NT2/D1 (cell line): ENCODE measurements at regions not wholly inside any gene's neighbourhood (a gene's known extent, or its start where the extent isn't known, plus 50 kb on each side); places are given as distances from the start of the nearest gene placed in this dataset.

Source experiments
- DNase-seq: peaks from one replicate; pipeline ENCODE4 v3.0.0-alpha.2; 2011; ENCODE audit warnings: low read depth, low spot score
- H3K27me3 ChIP-seq: 2 replicates; pipeline ENCODE4 v1.6.0; 2011; ENCODE audit warnings: mild to moderate bottlenecking; ENCODE audit not compliant: insufficient read length, insufficient read depth
- H3K36me3 ChIP-seq: 2 replicates; pipeline ENCODE4 v1.6.1; 2011; ENCODE audit warnings: mild to moderate bottlenecking, low read length, mixed read lengths; ENCODE audit not compliant: insufficient read depth, insufficient read length
- H3K4me1 ChIP-seq: 2 replicates; pipeline ENCODE4 v1.5.1; 2011; ENCODE audit not compliant: insufficient read depth, insufficient read length
- H3K4me3 ChIP-seq: 2 replicates; pipeline ENCODE4 v1.5.1; 2011; ENCODE audit warnings: low read depth; ENCODE audit not compliant: insufficient read length
- H3K9ac ChIP-seq: 2 replicates; pipeline ENCODE4 v1.6.0; 2011; ENCODE audit warnings: low read depth; ENCODE audit not compliant: insufficient read length
- H3K9me3 ChIP-seq: 2 replicates; pipeline ENCODE4 v1.5.1; 2011; ENCODE audit warnings: mild to moderate bottlenecking, low read length; ENCODE audit not compliant: insufficient read depth
- SUZ12 ChIP-seq: IDR thresholded peaks from 2 replicates; pipeline ENCODE4 v1.6.1; 2011; ENCODE audit not compliant: insufficient read length, insufficient read depth; ENCODE audit errors: extremely low read depth
- YY1 ChIP-seq: IDR thresholded peaks from 2 replicates; pipeline ENCODE4 v1.6.1; 2011; ENCODE audit not compliant: insufficient read length, insufficient read depth
- ZNF274 ChIP-seq: IDR thresholded peaks from 2 replicates; pipeline ENCODE4 v1.6.1; 2011; ENCODE audit warnings: mild to moderate bottlenecking, low read depth, low read length

DNA sequence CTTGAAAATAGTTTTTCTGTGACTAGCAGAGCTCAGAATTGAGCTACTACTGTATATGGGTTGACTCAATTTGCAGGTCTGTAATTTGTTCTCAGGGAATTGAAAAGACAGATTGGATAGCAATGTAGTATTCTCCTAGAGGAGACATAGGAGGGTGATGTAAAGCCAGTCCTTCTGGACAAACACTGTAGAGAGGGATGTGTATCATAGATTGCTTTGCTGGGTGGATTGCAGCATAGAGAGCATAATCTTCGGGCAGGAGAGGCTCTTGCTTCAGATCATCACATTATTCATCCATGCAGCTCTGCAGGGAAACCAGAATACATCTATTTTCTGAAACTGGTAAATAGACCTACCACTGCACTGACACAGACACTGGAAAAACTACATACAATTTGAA, 1110.5 kb downstream of the RAPGEF2 start:
- Histone ChIP-seq H3K27me3 (no peaks in the 10 kb centered on the region), H3K9ac (no peak overlapping the region), H3K4me3 (no peak overlapping the region), H3K4me1 (no peaks in the 10 kb centered on the region), H3K36me3 (no peaks in the 10 kb centered on the region), H3K9me3 (no peaks in the 10 kb centered on the region; the same call in 1 of the 2 replicates)
- no peak for DNase-seq
- no peak for TF ChIP-seq YY1
- TF ChIP-seq ZNF274 = no peak
- TF ChIP-seq SUZ12 = no peak

DNA sequence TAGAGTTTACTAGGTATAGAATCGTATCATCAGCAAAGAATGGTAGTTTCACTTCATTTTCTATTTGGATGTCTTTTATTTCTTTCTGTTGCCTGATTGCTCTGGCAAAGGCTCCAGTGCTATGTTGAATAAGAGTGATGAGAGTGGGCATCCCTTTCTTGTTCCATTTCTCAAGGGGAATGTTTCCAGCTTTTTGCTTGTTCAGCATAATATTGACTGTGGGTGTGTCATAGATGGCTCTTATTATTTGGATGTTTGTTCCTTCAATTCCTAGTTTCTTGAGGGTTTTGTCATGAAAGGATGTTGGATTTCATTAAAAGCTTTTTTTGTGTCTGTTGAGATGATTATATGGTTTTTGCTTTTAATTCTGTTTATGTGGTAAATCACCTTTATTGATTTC, 1114.5 kb downstream of the RAPGEF2 start:
- Histone ChIP-seq H3K36me3 (no peaks in the 10 kb centered on the region), H3K9ac (no peak overlapping the region), H3K4me3 (no peak overlapping the region), H3K4me1 (no peaks in the 10 kb centered on the region), H3K27me3 (no peaks in the 10 kb centered on the region), H3K9me3 (no peaks in the 10 kb centered on the region; the same call in none of the 2 replicates)
- no peak for DNase-seq
- TF ChIP-seq SUZ12 (no peak), ZNF274 (no peak), YY1 (no peak)

DNA sequence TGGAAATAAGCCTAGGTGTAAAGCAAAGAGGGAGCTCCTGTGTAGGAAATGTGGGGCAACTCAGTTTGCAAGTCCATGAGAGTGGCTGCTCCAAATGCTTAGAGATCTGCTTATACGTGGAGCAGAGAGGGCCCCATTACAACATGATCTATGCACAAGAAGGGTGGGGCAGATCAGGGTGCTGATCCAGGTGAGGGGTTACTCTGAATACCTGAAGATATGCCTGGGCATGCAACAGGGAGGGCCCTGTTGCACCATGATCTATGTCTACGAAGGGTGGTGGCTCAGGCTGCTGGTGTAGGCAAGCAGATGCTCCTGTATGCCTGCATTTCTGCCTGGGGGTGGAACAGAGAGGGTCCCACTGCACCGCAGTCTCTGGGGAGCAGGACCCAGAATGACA, 1121.2 kb downstream of the RAPGEF2 start:
- no peak for TF ChIP-seq SUZ12
- TF ChIP-seq YY1 = no peak
- TF ChIP-seq ZNF274 = no peak
- no peak overlapping the region for H3K4me3 ChIP-seq

DNA sequence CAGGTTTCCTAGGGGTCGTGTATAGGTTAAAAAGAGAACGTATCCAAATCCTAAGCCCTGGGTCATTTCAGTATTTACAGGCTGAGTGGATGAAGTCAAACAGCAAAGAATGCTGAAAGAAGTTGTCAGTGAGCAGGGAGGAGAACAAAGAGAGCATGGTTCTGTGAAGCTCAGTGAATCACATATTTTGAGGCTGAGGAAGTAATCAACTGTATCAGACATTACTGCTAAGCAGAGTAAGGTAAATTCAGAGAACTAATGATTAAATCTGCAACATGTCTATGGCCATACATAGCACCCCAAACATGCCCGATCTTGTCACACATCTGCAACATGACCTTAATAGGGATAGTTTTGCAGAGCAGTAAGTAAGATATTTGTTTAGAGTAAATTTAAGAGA, 1130.3 kb downstream of the RAPGEF2 start:
- Histone ChIP-seq H3K4me3 (no peak overlapping the region), H3K36me3 (no peaks in the 10 kb centered on the region), H3K9me3 (no peaks in the 10 kb centered on the region), H3K9ac (no peak overlapping the region), H3K4me1 (no peaks in the 10 kb centered on the region), H3K27me3 (no peaks in the 10 kb centered on the region)
- TF ChIP-seq YY1 = no peak
- no peak for DNase-seq

More for the DNA sequence above, 1121.2 kb downstream of the RAPGEF2 start:
- DNase-seq = no peak
- H3K4me1 ChIP-seq = no peaks in the 10 kb centered on the region
- H3K27me3 ChIP-seq = no peaks in the 10 kb centered on the region
- H3K36me3 ChIP-seq = no peaks in the 10 kb centered on the region
- H3K9me3 ChIP-seq = no peaks in the 10 kb centered on the region; the same call in 1 of the 2 replicates
- no peak overlapping the region for H3K9ac ChIP-seq

DNA sequence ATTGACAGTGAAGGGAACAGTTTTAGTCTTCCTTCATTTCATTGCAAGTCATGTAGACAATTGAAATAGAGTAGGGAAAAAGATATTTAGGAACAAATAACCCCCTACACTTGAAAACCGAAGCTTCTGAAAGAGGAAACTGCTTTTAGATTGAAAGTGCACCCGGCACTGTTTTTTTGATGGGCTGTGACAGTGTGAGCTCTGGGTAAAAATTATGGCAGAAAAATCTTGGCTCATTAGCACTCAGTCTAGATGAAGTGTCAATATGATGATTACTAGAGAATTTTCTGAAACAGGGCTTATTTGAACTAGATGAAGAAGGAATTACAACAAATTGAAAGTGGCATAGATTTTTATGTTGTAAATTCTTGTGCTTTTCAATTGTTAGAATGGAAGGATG, 1132.4 kb downstream of the RAPGEF2 start:
- Histone ChIP-seq H3K4me1 (no peaks in the 10 kb centered on the region), H3K9me3 (no peaks in the 10 kb centered on the region), H3K9ac (no peak overlapping the region), H3K27me3 (no peaks in the 10 kb centered on the region), H3K4me3 (no peak overlapping the region), H3K36me3 (no peaks in the 10 kb centered on the region)
- no peak for DNase-seq
- TF ChIP-seq SUZ12 (no peak), ZNF274 (no peak), YY1 (no peak)

DNA sequence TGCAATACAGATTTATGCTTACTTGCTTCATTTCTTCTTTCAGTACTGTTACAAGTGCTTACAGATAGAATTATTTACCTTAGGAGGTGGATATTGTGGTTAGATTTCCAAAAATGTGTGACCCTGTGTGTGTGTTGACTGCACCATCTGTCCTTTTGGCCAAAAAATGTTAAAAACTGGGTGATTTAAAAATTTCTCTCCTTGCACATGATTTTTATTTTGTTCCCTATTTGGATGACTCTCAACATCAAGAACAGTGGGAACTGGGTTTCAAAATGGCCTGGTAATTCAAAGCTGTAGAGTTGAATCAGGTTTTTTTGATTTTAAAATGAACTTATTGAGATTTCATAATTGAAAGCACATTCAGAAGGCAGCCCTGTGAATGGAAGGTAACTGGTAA, 1132.9 kb downstream of the RAPGEF2 start:
- H3K4me3 ChIP-seq = no peak overlapping the region
- no peaks in the 10 kb centered on the region for H3K27me3 ChIP-seq
- no peak for DNase-seq
- H3K9me3 ChIP-seq = no peaks in the 10 kb centered on the region
- H3K36me3 ChIP-seq = no peaks in the 10 kb centered on the region
- no peak for TF ChIP-seq YY1
- no peak for TF ChIP-seq SUZ12
- TF ChIP-seq ZNF274 = no peak
- H3K9ac ChIP-seq = no peak overlapping the region
- no peaks in the 10 kb centered on the region for H3K4me1 ChIP-seq

DNA sequence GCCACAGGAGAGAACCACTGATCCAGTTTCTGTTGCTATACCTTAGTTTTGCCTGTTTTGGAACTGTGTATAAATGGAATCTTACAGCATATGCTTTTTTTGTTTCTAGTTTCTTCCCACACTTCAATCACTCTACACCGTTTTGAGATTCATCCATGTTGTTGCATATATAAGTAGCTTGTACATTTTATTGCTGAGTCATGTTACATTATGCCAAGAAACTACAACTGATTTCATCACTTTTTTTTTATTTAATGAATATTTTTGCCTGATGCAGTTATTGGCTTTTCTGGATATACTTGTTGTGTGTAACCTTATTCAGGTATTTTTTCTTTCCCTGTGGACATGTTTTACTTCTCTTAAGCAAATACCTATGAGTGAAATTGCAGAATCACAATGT, 1135.9 kb downstream of the RAPGEF2 start:
- H3K9me3 ChIP-seq = no peaks in the 10 kb centered on the region
- H3K36me3 ChIP-seq = no peaks in the 10 kb centered on the region
- no peak for DNase-seq
- no peak overlapping the region for H3K9ac ChIP-seq
- TF ChIP-seq ZNF274 (no peak), YY1 (no peak), SUZ12 (no peak)
- H3K4me3 ChIP-seq = no peak overlapping the region
- no peaks in the 10 kb centered on the region for H3K4me1 ChIP-seq
- H3K27me3 ChIP-seq = no peaks in the 10 kb centered on the region
